GM21723 (cell line): ENCODE measurements at regions not wholly inside any gene's neighbourhood (a gene's known extent, or its start where the extent isn't known, plus 50 kb on each side); places are given as distances from the start of the nearest gene placed in this dataset.

Source experiments
- ATAC-seq: cut with Tn5 transposase; IDR thresholded peaks from one replicate; pipeline ENCODE4 v1.9.1; 2021; ENCODE audit warnings: mild to moderate bottlenecking, moderate library complexity; ENCODE audit not compliant: unreplicated experiment

DNA sequence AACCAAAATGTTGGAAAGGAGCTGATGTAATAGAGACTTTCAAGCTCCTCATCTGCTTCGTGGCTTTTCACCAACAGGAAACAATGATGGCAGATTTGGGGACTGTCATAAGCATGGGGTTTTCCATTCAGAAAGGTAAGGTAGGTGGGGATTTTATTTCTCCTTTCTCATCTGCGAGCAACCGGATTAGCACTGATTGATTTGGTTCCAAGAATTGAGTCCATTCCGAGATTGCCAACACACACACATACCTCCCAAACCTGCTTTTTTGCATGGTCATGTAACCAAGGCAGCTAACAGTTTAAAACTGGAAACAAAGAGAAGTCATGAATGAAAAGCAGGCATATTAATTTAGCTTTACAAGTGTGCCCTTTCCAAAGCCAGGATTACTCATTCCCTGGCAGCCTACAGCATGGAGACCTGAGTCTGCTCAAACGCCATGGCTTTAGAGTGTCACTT is 63.0 kb upstream of the LNX1 start:
- no peak for ATAC-seq

- no peak for ATAC-seq
Measured at GRCh38 chr4:53653484-53654053, 62.3 kb upstream of the LNX1 start.

GRCh38 chr4:53651156-53651735 is 60.0 kb upstream of the LNX1 start:
- no peak for ATAC-seq

GRCh38 chr4:53649357-53649756 is 58.1 kb upstream of the LNX1 start:
- ATAC-seq: no peak

- ATAC-seq: no peak
Measured at GRCh38 chr4:53647547-53647946, 56.3 kb upstream of the LNX1 start.

DNA sequence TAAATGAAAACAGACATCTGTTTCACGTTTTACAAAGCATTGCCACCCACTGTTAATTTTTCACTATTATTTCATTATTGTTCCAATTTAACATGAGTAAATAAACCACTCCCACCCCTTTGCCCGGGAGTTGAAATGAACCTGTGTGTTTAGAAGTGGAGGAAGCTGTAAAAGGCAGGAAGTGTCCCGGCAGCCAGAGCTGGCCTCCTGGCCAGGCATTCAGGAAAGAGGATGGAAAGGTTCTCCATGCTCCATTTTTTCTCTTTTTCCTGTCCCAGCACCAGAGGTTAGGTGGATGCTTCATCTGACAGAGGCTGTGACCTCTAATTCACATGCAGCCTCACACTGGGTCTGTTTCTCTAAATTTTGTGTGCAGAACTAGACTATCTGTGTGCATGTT is 55.5 kb upstream of the LNX1 start:
- ATAC-seq: no peak

- ATAC-seq: no peak
Measured at GRCh38 chr4:53645108-53645507, 53.8 kb upstream of the LNX1 start.

DNA sequence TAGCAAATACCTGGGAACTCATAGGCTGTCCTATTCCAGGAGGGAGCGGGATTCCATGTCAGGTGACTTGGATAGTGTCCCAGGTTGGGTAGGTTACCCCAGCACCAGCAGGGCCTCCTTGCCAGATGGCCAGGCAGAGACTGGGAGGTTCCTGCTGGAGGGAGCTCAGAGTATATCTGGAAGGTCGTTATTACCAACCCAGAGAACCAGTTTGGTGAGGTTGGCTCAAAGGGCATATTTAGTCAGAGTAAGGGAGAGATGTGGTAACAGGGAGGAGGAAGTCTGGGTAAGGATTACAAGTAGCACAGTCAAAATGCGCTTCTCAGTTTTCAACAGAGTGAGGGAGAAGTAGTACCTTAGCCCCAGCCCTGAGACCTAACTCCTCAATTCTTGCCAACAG is 53.3 kb upstream of the LNX1 start:
- no peak for ATAC-seq
